Trophoblast cell (in vitro differentiated cells and primary cell): ENCODE measurements at regions not wholly inside any gene's neighbourhood (a gene's known extent, or its start where the extent isn't known, plus 50 kb on each side); places are given as distances from the start of the nearest gene placed in this dataset.

Experiments used
- DNase-seq, 2 donors: peaks; one replicate each; pipeline ENCODE4 v3.0.0-alpha.2; 2016
- H2AFZ ChIP-seq: 2 replicates; pipeline ENCODE4 v1.6.1; 2013; ENCODE audit warnings: low read length, moderate library complexity, mild to moderate bottlenecking; ENCODE audit not compliant: insufficient read depth, poor library complexity
- H2AK5ac ChIP-seq: 2 replicates; pipeline ENCODE4 v1.6.1; 2013; ENCODE audit warnings: mild to moderate bottlenecking, low read length
- H2BK120ac ChIP-seq: 2 replicates; pipeline ENCODE4 v1.6.1; 2013; ENCODE audit warnings: low read length, mild to moderate bottlenecking, moderate library complexity; ENCODE audit not compliant: insufficient read depth, poor library complexity
- H2BK12ac ChIP-seq: 2 replicates; pipeline ENCODE4 v1.6.1; 2013; ENCODE audit warnings: mild to moderate bottlenecking, low read length, moderate library complexity
- H2BK5ac ChIP-seq: 2 replicates; pipeline ENCODE4 v1.6.1; 2013; ENCODE audit warnings: low read length, low read depth, moderate library complexity, mild to moderate bottlenecking; ENCODE audit not compliant: poor library complexity
- H3K14ac ChIP-seq: 2 replicates; pipeline ENCODE4 v1.6.1; 2013; ENCODE audit warnings: mild to moderate bottlenecking, low read length
- H3K18ac ChIP-seq: 2 replicates; pipeline ENCODE4 v1.6.1; 2013; ENCODE audit warnings: mild to moderate bottlenecking, low read length
- H3K23ac ChIP-seq: 2 replicates; pipeline ENCODE4 v1.6.1; 2013; ENCODE audit warnings: low read length
- H3K27ac ChIP-seq: 2 replicates; pipeline ENCODE4 v1.5.1; 2013; ENCODE audit warnings: low read depth, mild to moderate bottlenecking, inconsistent platforms, low read length, moderate library complexity
- H3K27me3 ChIP-seq: 2 replicates; pipeline ENCODE4 v1.6.1; 2013; ENCODE audit warnings: inconsistent platforms, mild to moderate bottlenecking, low read length, moderate library complexity; ENCODE audit not compliant: insufficient read depth
- H3K36me3 ChIP-seq, 2 experiments: 1 replicate in 1 of 2; 2 replicates in 1 of 2; pipeline ENCODE4 v1.6.1; 2013; ENCODE audit warnings: low read length in 2 of 2, mild to moderate bottlenecking in 2 of 2, moderate library complexity in 1 of 2; ENCODE audit not compliant: insufficient read depth in 2 of 2, control insufficient read depth in 1 of 2
- H3K4ac ChIP-seq: 2 replicates; pipeline ENCODE4 v1.6.1; 2013; ENCODE audit warnings: low read depth, mild to moderate bottlenecking, low read length, moderate library complexity
- H3K4me1 ChIP-seq, 2 experiments: 1 replicate in 1 of 2; 2 replicates in 1 of 2; pipeline ENCODE4 v1.6.1; 2013; ENCODE audit warnings: low read length in 2 of 2, mild to moderate bottlenecking in 2 of 2, moderate library complexity in 1 of 2; ENCODE audit not compliant: insufficient read depth in 2 of 2, control insufficient read depth in 1 of 2
- H3K4me2 ChIP-seq: 2 replicates; pipeline ENCODE4 v1.6.1; 2013; ENCODE audit warnings: inconsistent platforms, mild to moderate bottlenecking, low read length, moderate library complexity
- H3K4me3 ChIP-seq: 2 replicates; pipeline ENCODE4 v1.5.1; 2013; ENCODE audit warnings: mild to moderate bottlenecking, low read depth, low read length, inconsistent platforms
- H3K79me1 ChIP-seq: one replicate; pipeline ENCODE4 v1.6.1; 2013; ENCODE audit warnings: low read length
- H3K79me2 ChIP-seq: 2 replicates; pipeline ENCODE4 v1.6.1; 2013; ENCODE audit warnings: low read length, mild to moderate bottlenecking; ENCODE audit not compliant: control insufficient read depth, insufficient read depth, poor library complexity
- H3K9ac ChIP-seq: 2 replicates; pipeline ENCODE4 v1.6.1; 2013; ENCODE audit warnings: mild to moderate bottlenecking, low read length
- H3K9me3 ChIP-seq: 2 replicates; pipeline ENCODE4 v1.6.1; 2013; ENCODE audit warnings: low read depth, mild to moderate bottlenecking, control low read depth, inconsistent platforms, low read length; ENCODE audit not compliant: insufficient read depth
- H4K12ac ChIP-seq: 2 replicates; pipeline ENCODE4 v1.6.1; 2013; ENCODE audit warnings: low read depth, mild to moderate bottlenecking, low read length, moderate library complexity
- H4K8ac ChIP-seq: 2 replicates; pipeline ENCODE4 v1.6.1; 2013; ENCODE audit warnings: low read depth, mild to moderate bottlenecking, low read length, moderate library complexity
- H4K91ac ChIP-seq: one replicate; pipeline ENCODE4 v1.6.1; 2013; ENCODE audit warnings: low read depth, mild to moderate bottlenecking, low read length, moderate library complexity
- WGBS: extraction: QIAGEN DNeasy Blood & Tissue Kit; methylation state at CpG from one replicate; pipeline ENCODE4 v1.1.7; 2013; ENCODE audit warnings: missing lambda C conversion rate; ENCODE audit not compliant: insufficient read length, insufficient coverage; ENCODE audit errors: extremely low coverage; 5-methylcytosine and 5-hydroxymethylcytosine counted together

DNA sequence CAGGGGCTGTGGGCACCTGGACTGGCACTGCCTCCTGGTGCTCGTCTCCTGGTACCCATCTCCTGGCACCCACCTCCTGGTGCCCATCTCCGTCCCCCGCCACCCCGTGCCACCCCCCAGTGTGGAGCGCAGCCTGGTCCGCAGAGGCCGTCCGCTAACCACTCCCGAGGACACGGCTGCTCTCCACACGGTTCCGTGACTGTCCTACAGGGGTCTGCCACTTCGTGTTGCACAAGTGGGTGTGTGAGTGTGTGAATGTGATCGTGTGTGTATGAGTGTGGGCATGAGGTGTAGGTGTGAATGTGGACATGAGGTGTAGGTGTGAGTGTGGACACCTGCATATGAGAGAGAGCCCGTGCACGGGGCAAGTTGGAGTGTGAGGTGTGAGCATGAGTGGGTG, 119.4 kb upstream of the HS6ST1 start:
- Histone ChIP-seq H3K14ac (no peak overlapping the region), H2AFZ (no peak overlapping the region), H3K79me1 (no peaks in the 10 kb centered on the region), H3K18ac (no peak overlapping the region), H3K4me3 (no peak overlapping the region), H3K27me3 (no peaks in the 10 kb centered on the region), H3K4ac (no peak overlapping the region), H3K9ac (no peak overlapping the region), H2BK120ac (no peak overlapping the region), H3K4me1 (peaks cover 0 to 2% of the 10 kb centered on the region in 2 experiments), H2BK12ac (no peak overlapping the region), H2AK5ac (no peak overlapping the region), H3K23ac (no peak overlapping the region), H3K79me2 (no peaks in the 10 kb centered on the region), H3K27ac (no peak overlapping the region), H4K8ac (no peak overlapping the region), H4K91ac (no peak overlapping the region), H3K9me3 (no peaks in the 10 kb centered on the region), H2BK5ac (no peak overlapping the region), H4K12ac (no peak overlapping the region), H3K4me2 (no peak overlapping the region), H3K36me3 (no peaks in the 10 kb centered on the region)
- DNase-seq = no peak
- WGBS = 100% methylated on average over 1 of the region's 16 CpGs

DNA sequence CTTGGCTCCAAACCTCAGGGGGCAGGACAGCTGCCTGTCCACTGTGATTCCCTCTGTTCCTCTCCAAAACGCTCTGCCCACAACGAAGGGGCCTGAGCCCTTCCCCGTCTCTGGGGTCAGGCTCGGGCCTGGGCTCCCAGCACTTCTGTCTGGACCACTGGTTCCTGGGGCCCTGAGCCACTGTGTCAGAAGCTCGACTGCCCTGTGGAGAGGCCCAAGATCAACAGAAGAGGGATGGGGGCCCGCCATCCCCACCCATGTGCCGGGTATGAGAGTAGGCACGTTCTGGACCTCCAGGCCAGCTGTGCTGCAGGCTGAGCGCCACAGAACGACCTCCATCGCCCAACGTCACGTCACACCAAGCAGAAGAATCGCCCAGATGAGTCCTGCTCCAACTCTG, 119.9 kb upstream of the HS6ST1 start:
- Histone ChIP-seq H3K23ac (no peak overlapping the region), H2BK12ac (no peak overlapping the region), H3K18ac (no peak overlapping the region), H2BK120ac (no peak overlapping the region), H3K4me3 (no peak overlapping the region), H3K27me3 (no peaks in the 10 kb centered on the region), H2AFZ (no peak overlapping the region), H3K27ac (no peak overlapping the region), H2BK5ac (no peak overlapping the region), H3K36me3 (no peaks in the 10 kb centered on the region), H3K4me2 (no peak overlapping the region), H3K79me2 (no peaks in the 10 kb centered on the region), H4K12ac (no peak overlapping the region), H3K4me1 (peaks cover 0 to 2% of the 10 kb centered on the region in 2 experiments), H2AK5ac (no peak overlapping the region), H4K91ac (no peak overlapping the region), H3K9ac (no peak overlapping the region), H4K8ac (no peak overlapping the region), H3K79me1 (no peaks in the 10 kb centered on the region), H3K14ac (no peak overlapping the region), H3K9me3 (no peaks in the 10 kb centered on the region), H3K4ac (no peak overlapping the region)
- no peak for DNase-seq
- WGBS = no CpG with 5 or more reads among the region's 14 CpGs

DNA sequence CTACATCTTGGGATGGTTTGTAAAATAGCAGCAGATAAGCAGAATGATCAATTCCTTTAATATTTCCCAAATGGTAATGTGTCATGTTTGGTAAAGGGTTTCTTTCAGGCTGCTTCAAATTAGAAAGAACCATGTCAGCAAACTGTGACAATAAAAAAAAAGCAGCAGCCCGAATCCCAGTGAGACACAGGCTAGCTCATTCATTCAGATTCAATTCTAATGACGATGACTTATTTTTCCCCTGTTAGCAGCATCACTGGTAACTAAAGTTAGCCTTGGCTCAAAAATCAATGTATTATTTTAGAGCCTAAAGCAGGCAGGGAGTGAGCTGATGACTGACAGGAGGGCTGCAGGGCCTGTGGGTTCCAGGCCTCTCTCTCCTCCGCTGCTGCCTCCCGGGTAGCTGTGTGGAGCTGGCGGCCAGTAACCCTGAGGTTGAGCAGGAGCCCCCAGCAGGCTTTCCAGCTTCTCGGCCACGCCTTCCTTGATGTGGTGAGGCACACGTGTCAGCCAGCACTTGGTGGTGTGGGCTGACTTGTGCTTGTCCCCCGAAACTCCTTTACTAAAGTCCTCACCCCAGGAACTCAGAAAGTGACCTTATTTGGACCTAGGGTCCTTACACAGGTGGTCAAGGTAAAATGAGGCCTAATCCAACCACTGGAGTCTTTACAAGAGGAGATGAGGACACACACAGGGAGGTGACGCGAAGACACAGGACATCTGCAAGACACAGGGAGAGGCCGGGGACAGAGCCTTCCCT, 120.5 kb upstream of the HS6ST1 start:
- Histone ChIP-seq H4K12ac (no peak overlapping the region), H3K23ac (no peak overlapping the region), H3K4me2 (no peak overlapping the region), H3K18ac (no peak overlapping the region), H3K27ac (no peak overlapping the region), H3K79me2 (no peaks in the 10 kb centered on the region), H2BK12ac (no peak overlapping the region), H2BK120ac (no peak overlapping the region), H2AFZ (no peak overlapping the region), H3K9ac (no peak overlapping the region), H2AK5ac (no peak overlapping the region), H3K9me3 (no peaks in the 10 kb centered on the region), H2BK5ac (no peak overlapping the region), H3K4me1 (peaks cover 0 to 2% of the 10 kb centered on the region in 2 experiments), H4K8ac (no peak overlapping the region), H3K14ac (no peak overlapping the region), H3K4ac (no peak overlapping the region), H3K36me3 (no peaks in the 10 kb centered on the region), H3K79me1 (no peaks in the 10 kb centered on the region), H3K27me3 (no peaks in the 10 kb centered on the region), H4K91ac (no peak overlapping the region), H3K4me3 (no peak overlapping the region)
- no peak for DNase-seq
- no CpG with 5 or more reads among the region's 12 CpGs for WGBS

DNA sequence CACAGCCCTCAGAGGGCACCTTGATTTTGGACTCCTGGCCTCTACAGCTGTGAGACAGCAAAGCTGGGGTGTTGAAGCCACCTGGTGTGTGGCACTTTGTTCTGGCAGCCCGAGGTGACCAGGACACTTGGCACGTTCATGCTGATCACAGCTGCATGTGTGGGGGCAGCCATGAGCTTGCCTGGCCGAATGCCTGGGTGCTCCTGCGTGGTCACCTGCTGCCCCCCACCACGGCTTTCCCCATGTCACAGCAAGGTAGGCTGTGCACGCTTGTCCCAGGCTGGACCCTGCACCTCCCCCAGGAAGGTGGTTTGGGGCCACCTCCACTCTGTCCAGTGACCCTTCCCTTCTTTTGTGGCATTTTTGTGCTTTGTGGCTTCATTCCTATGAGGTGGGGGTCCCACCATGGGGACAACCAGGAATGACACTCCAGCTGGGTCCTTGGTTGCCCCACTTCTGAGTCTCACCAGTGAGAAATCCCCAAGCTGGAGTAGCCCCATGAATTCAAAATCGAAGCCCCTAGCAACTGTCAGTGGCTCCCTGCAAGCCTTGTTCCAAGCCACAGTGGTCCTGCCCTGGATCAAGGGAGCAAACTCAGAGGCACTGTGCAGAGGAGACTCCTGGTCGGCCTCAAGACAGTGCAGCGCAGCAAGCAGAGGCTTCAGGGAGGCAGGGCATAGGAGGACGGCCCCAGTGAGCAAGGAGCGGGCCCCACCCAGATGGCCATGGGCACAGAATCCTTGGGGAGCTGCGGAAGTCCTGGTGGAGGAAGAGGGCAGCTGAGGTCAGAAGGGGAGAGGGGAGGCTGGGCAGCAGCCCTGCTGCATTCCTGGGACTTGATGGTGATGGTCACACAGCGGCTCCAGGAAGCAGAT, 121.4 kb upstream of the HS6ST1 start:
- H2BK5ac ChIP-seq = no peak overlapping the region
- WGBS = no CpG with 5 or more reads among the region's 13 CpGs

More for the DNA sequence above, 121.4 kb upstream of the HS6ST1 start:
- no peak overlapping the region for H2BK120ac ChIP-seq
- no peak overlapping the region for H3K4ac ChIP-seq
- H3K14ac ChIP-seq = peak overlapping the region; percentile 7
- H3K27me3 ChIP-seq = no peaks in the 10 kb centered on the region
- DNase-seq = no peak
- H4K12ac ChIP-seq = no peak overlapping the region
- no peaks in the 10 kb centered on the region for H3K36me3 ChIP-seq
- H3K79me2 ChIP-seq = no peaks in the 10 kb centered on the region
- H3K79me1 ChIP-seq = no peaks in the 10 kb centered on the region
- no peaks in the 10 kb centered on the region for H3K9me3 ChIP-seq
- H3K9ac ChIP-seq = no peak overlapping the region
- no peak overlapping the region for H2AFZ ChIP-seq
- H4K8ac ChIP-seq = no peak overlapping the region
- H2AK5ac ChIP-seq = no peak overlapping the region
- H4K91ac ChIP-seq = no peak overlapping the region
- H2BK12ac ChIP-seq = no peak overlapping the region
- H3K18ac ChIP-seq = no peak overlapping the region
- H3K4me3 ChIP-seq = no peak overlapping the region
- H3K27ac ChIP-seq = no peak overlapping the region
- H3K4me1 ChIP-seq = peaks cover 0 to 2% of the 10 kb centered on the region in 2 experiments
- no peak overlapping the region for H3K4me2 ChIP-seq
- H3K23ac ChIP-seq = no peak overlapping the region
